HG02973 (cell line): ENCODE measurements at regions not wholly inside any gene's neighbourhood (a gene's known extent, or its start where the extent isn't known, plus 50 kb on each side); places are given as distances from the start of the nearest gene placed in this dataset.

Experiments used
- ATAC-seq: cut with Tn5 transposase; IDR thresholded peaks from one replicate; pipeline ENCODE4 v1.9.1; 2021; ENCODE audit warnings: moderate library complexity; ENCODE audit not compliant: unreplicated experiment

DNA sequence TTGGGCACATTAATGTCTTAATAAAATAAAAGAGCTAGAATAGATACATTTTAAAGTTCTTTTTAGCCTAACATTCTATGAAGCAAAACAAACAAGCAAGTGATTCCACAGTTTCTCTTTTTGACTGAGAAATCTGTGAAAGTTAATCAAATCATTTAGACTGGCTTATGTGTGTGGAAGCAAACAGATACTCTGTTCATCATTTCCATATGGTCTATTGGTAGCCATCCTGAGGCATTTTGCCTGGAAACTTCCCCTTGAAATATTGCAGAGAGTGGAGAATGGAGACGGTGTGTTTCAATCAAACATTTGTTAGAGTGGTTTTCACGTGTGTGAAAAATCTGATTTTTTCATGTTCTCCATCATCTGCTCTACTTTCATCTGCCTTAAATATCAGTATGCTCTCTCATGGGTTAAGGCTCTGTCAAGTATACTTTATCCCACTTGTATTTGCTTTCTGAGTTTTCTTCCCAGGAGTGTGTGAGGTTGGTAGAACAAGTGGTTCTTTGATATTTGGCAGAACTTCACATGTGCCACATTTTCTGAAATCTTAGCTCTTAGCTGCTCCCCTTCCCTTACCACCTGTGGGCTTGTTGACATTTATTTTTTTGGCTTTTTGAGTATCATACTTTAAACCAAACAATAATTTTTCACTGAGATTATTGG is 139.1 kb upstream of the PTGFR start:
- no peak for ATAC-seq

GRCh38 chr1:78355656-78356055 is 135.1 kb upstream of the PTGFR start:
- no peak for ATAC-seq

DNA sequence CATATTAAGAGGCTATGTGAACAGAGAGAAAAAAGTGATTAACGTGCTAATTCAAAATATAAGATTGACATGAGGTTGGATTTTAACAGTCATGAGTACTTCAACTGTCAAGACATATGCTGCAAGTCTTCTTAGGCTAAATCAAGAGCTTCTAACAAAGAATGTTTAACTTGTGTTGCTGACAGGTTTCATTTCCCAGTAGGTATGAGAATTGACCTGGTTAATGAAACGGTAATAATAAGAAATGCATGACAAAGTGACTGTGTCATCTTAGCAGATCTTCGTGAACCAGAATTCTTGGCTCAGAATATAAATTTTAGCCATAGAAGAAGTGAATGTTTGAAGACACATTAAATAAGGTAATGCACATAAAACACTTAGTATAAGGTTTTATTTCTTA is 132.6 kb upstream of the PTGFR start:
- no peak for ATAC-seq

DNA sequence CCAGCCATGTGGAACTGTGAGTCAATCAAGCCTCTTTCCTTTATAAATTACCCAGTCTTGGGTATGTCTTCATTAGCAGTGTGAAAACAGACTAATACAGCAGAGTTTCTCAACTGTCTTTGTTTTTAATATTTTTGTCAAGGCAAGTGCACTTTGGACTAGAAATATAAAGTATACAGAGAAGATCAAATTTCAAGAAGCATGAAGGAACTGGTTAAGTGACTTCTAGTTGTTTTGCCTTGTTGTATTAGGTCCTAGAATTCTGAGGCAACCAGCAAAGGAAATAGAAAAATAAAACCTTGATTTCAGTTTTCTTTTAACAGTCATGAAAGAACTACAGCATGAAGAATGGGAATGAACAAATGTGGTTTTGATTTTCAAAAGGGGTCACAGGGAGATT is 131.1 kb upstream of the PTGFR start:
- ATAC-seq, result no peak

DNA sequence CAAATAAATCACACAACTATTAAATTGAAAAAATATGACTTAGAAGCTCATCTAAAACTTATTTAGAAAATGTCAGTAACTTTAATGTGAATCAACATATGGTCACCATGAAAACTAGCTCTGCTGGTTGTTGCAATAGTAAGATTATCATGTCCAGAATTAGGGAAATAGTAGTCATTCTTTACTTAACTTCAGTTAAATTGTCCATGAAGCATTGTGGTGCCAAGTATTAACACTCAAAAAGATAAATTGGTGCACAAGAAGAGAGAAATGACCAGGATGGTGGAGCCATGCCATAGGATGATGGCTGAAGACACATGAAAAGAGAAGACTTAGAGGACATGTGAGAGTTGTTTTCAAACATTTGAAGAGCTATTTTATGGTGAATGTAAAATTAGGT is 130.2 kb upstream of the PTGFR start:
- no peak for ATAC-seq

GRCh38 chr1:78367700-78368099 is 123.1 kb upstream of the PTGFR start:
- ATAC-seq, result no peak

DNA sequence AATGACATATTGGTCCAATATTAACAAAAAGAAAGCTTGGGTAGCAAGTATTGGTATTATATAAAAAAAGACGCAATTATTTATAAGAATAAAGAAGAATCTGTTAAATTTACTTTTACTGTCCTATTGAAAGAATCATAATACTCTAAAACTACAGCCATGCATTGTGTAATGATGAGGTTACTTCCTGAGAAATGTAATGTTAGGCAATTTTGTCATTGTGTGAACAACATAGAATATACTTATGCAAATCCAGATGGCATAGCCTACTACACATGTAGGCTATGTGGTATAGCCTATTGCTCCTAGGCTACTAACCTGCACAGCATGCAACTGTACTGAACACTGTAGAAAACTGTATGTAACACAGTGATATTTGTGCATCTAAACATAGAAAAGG is 121.2 kb upstream of the PTGFR start:
- no peak for ATAC-seq

DNA sequence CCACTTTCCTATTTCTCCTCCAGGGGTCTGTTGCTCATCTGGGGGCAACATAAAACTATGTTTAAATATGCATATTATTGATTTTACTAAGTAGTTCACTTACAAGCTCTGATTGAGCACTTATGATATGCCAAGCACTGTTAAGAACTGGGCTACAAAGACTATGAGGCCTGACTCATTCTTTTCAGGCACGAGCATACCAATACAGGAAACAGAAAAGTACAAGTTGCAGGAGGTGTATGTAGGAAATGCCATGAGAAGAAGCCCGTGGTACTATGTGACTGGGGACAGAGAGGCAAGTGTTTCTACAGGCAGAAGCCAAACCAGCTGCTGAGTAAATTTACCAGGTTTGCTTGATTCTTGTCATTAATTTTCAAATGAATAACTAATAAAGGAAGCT is 120.4 kb upstream of the PTGFR start:
- peak; percentile 66 for ATAC-seq

GRCh38 chr1:78370779-78371482 is 119.8 kb upstream of the PTGFR start:
- peak; percentile 50 for ATAC-seq

GRCh38 chr1:78373676-78374075 is 117.1 kb upstream of the PTGFR start:
- ATAC-seq, result no peak

DNA sequence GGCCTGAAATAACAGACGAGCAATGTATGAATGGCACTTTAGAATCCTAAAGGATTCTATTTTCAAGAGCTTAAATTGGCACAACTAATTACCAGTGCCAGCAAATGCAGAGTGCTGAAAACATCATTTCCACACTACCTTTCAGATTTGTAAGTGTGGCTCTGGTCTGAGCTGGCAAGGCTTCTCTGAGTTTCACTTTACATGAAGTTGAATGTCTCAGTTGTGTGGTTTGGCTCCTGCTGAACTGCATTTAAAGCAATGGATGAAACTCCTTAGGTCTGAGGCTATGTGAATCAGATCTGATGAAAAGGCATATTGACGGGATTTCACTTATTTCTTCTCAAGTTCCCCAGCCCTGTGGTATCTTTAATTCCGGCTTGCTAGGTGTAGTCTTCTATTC is 114.8 kb upstream of the PTGFR start:
- ATAC-seq, result no peak

DNA sequence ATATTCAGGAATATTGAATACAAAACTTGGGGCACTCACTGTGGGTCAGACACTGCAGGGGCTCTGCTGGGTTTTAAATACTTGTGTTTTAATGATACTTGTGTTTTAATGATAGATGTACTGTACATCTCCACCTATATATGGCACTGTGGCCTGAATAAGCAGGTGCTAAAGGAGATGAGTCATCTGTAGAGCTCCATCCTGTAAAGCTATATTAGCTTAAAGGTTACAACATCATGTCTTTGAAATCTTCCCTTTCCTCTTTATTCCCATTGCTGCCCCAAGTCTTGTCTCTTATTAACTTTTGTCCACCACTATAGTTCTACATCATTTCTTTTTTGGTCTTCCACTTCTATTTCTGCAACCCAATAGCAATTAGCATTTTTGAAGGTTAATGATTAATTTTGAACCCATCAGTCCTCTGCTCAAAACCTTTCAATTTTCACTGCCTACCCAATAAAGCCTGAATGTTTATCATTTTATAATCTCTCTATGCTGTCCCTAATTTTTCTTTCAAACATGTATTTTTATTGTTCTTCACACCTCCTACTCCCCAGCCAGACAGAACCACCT is 113.3 kb upstream of the PTGFR start:
- peak; percentile 82 for ATAC-seq

DNA sequence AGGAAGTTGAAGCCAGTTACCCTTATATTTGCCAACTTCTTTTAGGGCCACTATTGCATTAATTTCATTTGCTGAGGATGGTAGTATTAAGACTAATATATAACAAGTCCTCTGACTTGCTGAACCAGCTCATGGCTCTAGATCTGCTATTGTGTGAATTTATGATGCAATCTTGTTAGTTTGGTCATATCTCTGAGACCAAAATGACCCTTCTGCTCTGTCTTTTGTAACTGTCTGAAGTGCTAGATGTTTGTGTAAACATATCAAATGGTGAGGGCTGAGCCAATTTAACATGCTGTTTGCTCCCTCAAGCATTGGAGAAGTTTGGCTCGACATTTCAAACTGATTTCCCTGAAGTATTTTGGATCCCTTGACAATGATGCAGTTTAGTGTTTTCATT is 106.9 kb upstream of the PTGFR start:
- ATAC-seq, result no peak

DNA sequence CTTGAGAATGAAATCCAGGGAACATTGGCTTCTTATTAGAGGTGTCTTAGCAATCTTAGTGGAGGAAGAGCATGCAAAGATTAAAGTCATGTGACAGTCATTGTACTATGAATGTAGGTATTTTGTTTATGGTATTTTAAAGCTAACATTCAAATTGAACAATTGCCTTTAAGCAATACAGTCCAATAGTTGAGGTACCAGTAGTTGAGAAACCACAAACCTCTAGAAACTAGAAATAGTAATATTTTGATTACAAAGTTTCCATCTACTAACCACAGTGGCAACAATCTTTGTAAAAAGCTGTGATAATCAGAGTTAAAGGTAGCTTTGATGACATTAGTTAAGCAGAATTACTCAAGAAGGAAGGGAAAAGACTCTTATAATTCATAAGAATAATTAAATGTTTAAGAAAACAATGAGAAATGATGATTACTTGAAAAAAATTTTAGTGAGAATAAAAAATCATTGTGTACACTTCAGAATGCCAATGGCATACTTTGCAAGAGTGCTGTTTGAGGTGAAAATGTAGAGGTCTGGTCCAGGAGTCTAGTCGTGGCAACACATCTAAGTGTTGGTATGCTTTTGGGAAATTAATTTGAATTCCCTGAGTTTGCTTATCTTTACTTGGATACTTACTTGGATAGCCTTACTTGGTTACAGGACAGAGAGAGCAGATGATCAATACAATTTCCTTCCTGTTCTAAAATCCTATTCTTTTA is 104.9 kb upstream of the PTGFR start:
- ATAC-seq, result peak; percentile 94

- no peak for ATAC-seq
These were observed 103.6 kb upstream of the PTGFR start for GRCh38 chr1:78387201-78387600.

- ATAC-seq, result no peak
These were observed 102.9 kb upstream of the PTGFR start for GRCh38 chr1:78387871-78388270.

DNA sequence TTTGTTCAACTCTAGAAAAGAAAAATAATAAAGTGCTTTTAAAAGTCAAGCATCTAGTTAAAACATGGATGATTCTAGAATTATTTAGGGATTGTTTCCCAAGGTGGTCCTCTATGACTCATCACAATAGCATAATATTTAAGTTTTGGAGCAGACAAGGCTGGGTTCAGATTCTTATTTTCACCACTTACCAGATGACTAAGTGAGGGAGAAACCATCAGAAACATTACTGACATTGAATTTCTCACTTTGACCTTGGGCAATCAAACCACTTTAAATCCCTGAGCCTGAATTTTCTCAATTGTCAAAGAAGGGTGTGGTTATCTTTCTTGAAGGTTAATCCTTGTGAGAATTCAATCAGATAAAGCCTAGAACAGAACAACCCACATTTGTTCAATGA is 102.5 kb upstream of the PTGFR start:
- ATAC-seq, result no peak

- ATAC-seq, result no peak
These were observed 89.6 kb upstream of the PTGFR start for GRCh38 chr1:78401148-78401547.

GRCh38 chr1:78408192-78408591 is 82.6 kb upstream of the PTGFR start:
- ATAC-seq, result no peak

DNA sequence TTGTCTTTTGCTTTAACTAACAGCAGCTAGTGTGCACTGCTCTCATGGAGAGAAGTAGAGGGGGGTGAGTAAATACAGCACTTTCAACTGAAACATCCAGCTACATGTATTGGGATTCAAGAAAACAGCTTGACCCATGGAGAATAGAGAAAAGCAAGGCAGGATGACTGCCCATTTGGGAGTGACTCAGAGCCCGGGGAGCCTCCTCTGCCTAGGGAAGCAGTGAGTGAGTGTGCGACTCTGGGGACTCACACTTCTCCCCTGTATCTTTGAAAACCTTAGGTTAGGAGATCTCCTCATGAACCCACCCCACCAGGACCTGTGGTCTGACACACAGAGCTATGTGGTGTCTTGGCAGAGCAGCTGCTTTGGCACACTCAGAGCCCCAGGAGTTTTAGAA is 82.0 kb upstream of the PTGFR start:
- ATAC-seq, result no peak

DNA sequence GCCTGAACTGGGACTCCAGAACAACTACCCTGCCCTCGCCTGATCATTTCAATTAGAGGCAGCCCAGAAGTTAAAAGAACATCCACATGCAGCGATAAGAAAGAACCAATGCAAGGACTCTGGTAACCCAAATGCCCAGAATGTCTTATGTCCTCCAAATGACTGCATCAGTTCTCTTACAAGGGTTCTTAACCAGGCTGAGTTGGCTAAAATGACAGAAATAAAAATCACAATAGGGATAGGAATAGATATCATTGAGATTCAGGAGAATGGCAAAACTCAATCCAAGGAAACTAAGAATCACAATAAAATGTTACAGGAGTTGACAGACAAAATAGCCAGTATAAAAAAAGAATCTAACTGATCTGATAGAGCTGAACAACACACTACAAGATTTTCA is 80.1 kb upstream of the PTGFR start:
- no peak for ATAC-seq

- no peak for ATAC-seq
These were observed 79.1 kb upstream of the PTGFR start for GRCh38 chr1:78411707-78412106.
